ENCODE measurements at regions not wholly inside any gene's neighbourhood (a gene's known extent, or its start where the extent isn't known, plus 50 kb on each side); places are given as distances from the start of the nearest gene placed in this dataset.

DNA sequence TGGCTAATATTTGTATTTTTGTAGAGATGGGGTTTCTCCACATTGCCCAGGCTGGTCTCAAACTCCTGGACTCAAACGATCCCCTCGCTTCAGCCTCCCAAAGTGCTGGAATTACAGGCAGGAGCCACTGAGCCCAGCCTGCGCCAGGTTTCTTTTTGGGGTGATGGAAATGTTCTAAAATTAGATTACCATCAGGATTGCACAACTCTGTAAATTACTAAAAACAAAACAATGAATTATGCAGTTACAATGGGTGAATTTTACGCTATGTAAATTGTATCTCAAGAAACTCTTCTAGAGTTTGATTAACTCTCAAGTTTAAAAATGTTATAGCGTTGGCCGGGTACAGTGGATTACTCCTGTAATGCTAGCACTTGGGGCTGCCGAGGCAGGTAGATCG, 118.9 kb upstream of the TBL1X start:
- H3K27ac ChIP-seq: no peak overlapping the region
- H3K36me3 ChIP-seq (ENCODE audit: insufficient read depth): no peaks in the 10 kb centered on the region
- TF ChIP-seq, protein P1, sequence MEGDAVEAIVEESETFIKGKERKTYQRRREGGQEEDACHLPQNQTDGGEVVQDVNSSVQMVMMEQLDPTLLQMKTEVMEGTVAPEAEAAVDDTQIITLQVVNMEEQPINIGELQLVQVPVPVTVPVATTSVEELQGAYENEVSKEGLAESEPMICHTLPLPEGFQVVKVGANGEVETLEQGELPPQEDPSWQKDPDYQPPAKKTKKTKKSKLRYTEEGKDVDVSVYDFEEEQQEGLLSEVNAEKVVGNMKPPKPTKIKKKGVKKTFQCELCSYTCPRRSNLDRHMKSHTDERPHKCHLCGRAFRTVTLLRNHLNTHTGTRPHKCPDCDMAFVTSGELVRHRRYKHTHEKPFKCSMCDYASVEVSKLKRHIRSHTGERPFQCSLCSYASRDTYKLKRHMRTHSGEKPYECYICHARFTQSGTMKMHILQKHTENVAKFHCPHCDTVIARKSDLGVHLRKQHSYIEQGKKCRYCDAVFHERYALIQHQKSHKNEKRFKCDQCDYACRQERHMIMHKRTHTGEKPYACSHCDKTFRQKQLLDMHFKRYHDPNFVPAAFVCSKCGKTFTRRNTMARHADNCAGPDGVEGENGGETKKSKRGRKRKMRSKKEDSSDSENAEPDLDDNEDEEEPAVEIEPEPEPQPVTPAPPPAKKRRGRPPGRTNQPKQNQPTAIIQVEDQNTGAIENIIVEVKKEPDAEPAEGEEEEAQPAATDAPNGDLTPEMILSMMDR (conservative IDR thresholded peaks at IDR 0.05; ENCODE audit: low read depth, low read length): no peak
- no peaks in the 10 kb centered on the region for H4K20me1 ChIP-seq (ENCODE audit: insufficient read depth)
- no peak overlapping the region for H2AFZ ChIP-seq (ENCODE audit: low read depth)
- H3K4me3 ChIP-seq (IDR thresholded peaks at IDR 0.05; ENCODE audit: insufficient read depth, low read depth, low read length): no peak overlapping the region
- H3K9ac ChIP-seq: no peak overlapping the region
- H3K4me2 ChIP-seq: no peak overlapping the region
- peaks cover 9% of the 10 kb centered on the region for H3K4me1 ChIP-seq (ENCODE audit: low read depth, poor library complexity, severe bottlenecking)
- H3K27me3 ChIP-seq (ENCODE audit: insufficient read depth, low read depth): no peaks in the 10 kb centered on the region
- H3K79me2 ChIP-seq (ENCODE audit: insufficient read depth, low read depth): no peaks in the 10 kb centered on the region

DNA sequence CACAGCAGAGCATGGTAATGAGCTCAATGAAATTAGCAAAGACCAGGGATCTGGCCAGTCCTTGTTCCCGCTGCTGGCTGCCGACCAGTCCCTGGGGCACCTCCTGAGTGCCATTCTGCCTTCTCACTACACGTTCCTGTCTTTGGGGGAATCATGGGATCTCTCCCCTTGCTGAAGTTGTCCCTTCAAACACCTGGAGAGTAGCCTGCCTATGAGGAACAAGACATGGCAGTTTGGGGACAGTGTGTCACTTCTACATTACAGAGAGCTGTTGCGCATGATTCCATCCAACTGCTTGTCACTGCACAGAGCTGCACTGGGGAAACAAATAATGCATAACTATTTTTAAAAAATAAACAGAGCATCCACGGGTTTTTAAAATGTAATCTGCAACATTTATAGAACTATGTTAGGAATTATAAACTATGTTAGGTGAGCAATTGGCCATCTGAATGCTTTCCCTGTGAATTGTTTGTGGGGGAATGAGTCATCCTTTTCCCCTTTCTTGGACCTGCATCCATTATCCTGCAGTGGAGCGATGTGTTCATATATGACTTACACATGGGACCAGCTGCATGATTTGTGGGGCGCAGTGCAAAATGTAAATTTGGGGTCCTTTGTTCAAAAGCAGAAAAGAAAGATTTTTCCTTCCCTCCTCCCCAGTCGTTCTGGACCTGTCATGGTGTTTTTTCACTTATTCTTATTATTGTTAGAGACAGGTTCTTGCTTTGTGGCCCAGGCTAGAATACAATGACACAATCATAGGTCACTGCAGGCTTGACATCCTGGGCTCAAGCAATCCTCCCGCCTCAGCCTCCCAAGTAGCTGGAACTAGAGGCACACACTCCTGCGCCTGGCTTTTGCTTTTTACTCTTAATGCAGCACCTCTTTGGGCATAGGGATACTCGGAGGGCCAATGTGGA, 115.0 kb upstream of the TBL1X start:
- no peaks in the 10 kb centered on the region for H3K27me3 ChIP-seq (ENCODE audit: insufficient read depth, low read depth)
- no peaks in the 10 kb centered on the region for H4K20me1 ChIP-seq (ENCODE audit: insufficient read depth)
- peaks cover 25% of the 10 kb centered on the region for H3K4me1 ChIP-seq (ENCODE audit: low read depth, poor library complexity, severe bottlenecking)
- H3K9ac ChIP-seq: no peak overlapping the region
- no peak overlapping the region for H2AFZ ChIP-seq (ENCODE audit: low read depth)
- no peak overlapping the region for H3K27ac ChIP-seq
- H3K4me3 ChIP-seq (IDR thresholded peaks at IDR 0.05; ENCODE audit: insufficient read depth, low read depth, low read length): no peak overlapping the region
- TF ChIP-seq, protein P1 (conservative IDR thresholded peaks at IDR 0.05; ENCODE audit: low read depth, low read length): no peak
- H3K79me2 ChIP-seq (ENCODE audit: insufficient read depth, low read depth): no peaks in the 10 kb centered on the region
- H3K36me3 ChIP-seq (ENCODE audit: insufficient read depth): no peaks in the 10 kb centered on the region
- H3K4me2 ChIP-seq: no peak overlapping the region

DNA sequence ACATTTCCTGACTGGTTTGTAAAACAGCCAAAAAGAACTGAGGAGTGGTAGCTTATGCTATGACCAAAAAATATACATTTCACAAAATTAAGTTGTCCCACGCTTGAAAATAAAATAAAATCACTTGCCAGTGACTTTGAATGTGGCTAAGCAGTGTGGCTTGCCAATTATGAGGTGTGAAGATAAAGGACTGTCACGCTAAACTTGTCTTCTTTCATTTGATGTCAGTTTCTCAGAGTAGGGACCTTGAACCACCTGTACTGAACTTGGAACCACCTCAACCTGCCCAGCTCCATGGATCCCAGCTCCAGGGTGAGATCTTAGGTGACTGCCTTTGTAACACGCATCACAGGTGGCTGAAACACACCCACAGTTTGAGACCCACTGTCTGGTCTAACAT, 113.7 kb upstream of the TBL1X start:
- no peak overlapping the region for H3K9ac ChIP-seq
- no peaks in the 10 kb centered on the region for H4K20me1 ChIP-seq (ENCODE audit: insufficient read depth)
- no peaks in the 10 kb centered on the region for H3K36me3 ChIP-seq (ENCODE audit: insufficient read depth)
- H3K4me2 ChIP-seq: no peak overlapping the region; the same call in 1 of the 2 replicates
- H3K4me3 ChIP-seq (IDR thresholded peaks at IDR 0.05; ENCODE audit: insufficient read depth, low read depth, low read length): no peak overlapping the region
- H3K27me3 ChIP-seq (ENCODE audit: insufficient read depth, low read depth): no peaks in the 10 kb centered on the region
- TF ChIP-seq, protein P1 (conservative IDR thresholded peaks at IDR 0.05; ENCODE audit: low read depth, low read length): no peak
- peaks cover 25% of the 10 kb centered on the region for H3K4me1 ChIP-seq (ENCODE audit: low read depth, poor library complexity, severe bottlenecking)
- peak overlapping the region; percentile 100; the same call in 1 of the 2 replicates for H3K27ac ChIP-seq
- H2AFZ ChIP-seq (ENCODE audit: low read depth): no peak overlapping the region
- no peaks in the 10 kb centered on the region for H3K79me2 ChIP-seq (ENCODE audit: insufficient read depth, low read depth)

DNA sequence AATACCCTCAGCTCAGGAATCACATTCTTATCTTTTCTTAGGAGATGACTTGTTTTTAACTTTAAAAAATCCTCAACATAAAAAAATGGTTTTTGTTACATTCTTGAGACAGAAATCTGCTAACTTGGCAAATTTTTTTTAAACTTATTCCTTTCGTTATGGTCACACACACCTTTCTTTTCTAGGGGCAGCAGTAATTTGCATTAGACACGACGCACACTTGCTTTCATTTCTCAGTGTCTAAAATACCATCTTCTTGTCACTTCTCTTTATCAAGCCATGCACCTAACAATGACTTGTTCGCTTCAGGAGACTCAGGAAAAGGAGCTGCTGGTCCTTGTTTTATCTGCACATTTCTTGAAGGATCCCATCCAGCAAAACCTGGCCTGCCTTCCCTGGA, 112.6 kb upstream of the TBL1X start:
- Histone ChIP-seq H3K27ac (peak overlapping the region; percentile 100), H3K9ac (peak overlapping the region; percentile 89), H3K4me3 (IDR thresholded peaks at IDR 0.05; ENCODE audit: insufficient read depth, low read depth, low read length) (no peak overlapping the region), H2AFZ (ENCODE audit: low read depth) (peak overlapping the region; percentile 59; the same call in 1 of the 2 replicates), H4K20me1 (ENCODE audit: insufficient read depth) (no peaks in the 10 kb centered on the region), H3K79me2 (ENCODE audit: insufficient read depth, low read depth) (no peaks in the 10 kb centered on the region), H3K4me1 (ENCODE audit: low read depth, poor library complexity, severe bottlenecking) (peaks cover 25% of the 10 kb centered on the region), H3K4me2 (peak overlapping the region; percentile 79), H3K27me3 (ENCODE audit: insufficient read depth, low read depth) (no peaks in the 10 kb centered on the region), H3K36me3 (ENCODE audit: insufficient read depth) (no peaks in the 10 kb centered on the region)
- TF ChIP-seq, protein P1 (conservative IDR thresholded peaks at IDR 0.05; ENCODE audit: low read depth, low read length): no peak
